Keratinocyte (primary cell): ENCODE measurements at regions not wholly inside any gene's neighbourhood (a gene's known extent, or its start where the extent isn't known, plus 50 kb on each side); places are given as distances from the start of the nearest gene placed in this dataset.

Experiments used
- DNase-seq: peaks from one replicate; pipeline ENCODE4 v3.0.0-alpha.2; 2011; ENCODE audit warnings: low read depth, missing footprints, low spot score
- FAIRE-seq: peaks from 2 replicates; lab custom pipeline; 2011; peaks lifted over from hg19 to GRCh38; lab: Jason Lieb, UNC
- H2AFZ ChIP-seq: 2 replicates; pipeline ENCODE4 v1.6.0; 2012; ENCODE audit warnings: low read length, control low read depth, inconsistent platforms; ENCODE audit not compliant: control insufficient read depth
- H3K27ac ChIP-seq: 2 replicates; pipeline ENCODE4 v1.5.1; 2011; ENCODE audit warnings: low read length; ENCODE audit not compliant: control insufficient read depth, insufficient read depth
- H3K27me3 ChIP-seq: 3 replicates; pipeline ENCODE4 v1.6.0; 2011; ENCODE audit warnings: low read length; ENCODE audit not compliant: control insufficient read depth, insufficient read depth; ENCODE audit errors: extremely low read depth
- H3K36me3 ChIP-seq, 2 experiments: 2 replicates in 1 of 2; 3 replicates in 1 of 2; pipeline ENCODE4 v1.5.1; 2011; ENCODE audit warnings: low read length in 2 of 2, mild to moderate bottlenecking in 1 of 2; ENCODE audit not compliant: control insufficient read depth in 2 of 2, insufficient read depth in 2 of 2; ENCODE audit errors: extremely low read depth in 1 of 2
- H3K4me1 ChIP-seq: 3 replicates; pipeline ENCODE4 v1.5.1; 2011; ENCODE audit warnings: low read length; ENCODE audit not compliant: control insufficient read depth, insufficient read depth; ENCODE audit errors: extremely low read depth
- H3K4me2 ChIP-seq: 3 replicates; pipeline ENCODE4 v1.6.0; 2011; ENCODE audit warnings: low read depth, low read length; ENCODE audit not compliant: control insufficient read depth, insufficient read depth; ENCODE audit errors: extremely low read depth
- H3K4me3 ChIP-seq, 3 experiments: fragments of 200-600 bp in 1 of 3; sonication (generic) in 1 of 3; 2 replicates in 2 of 3; 3 replicates in 1 of 3; pipeline ENCODE4 v1.5.1; 2011 to 2016; ENCODE audit warnings: low read length in 3 of 3, mild to moderate bottlenecking in 3 of 3, control low read depth in 2 of 3, inconsistent platforms in 1 of 3, low read depth in 1 of 3, mixed read lengths in 1 of 3, mixed run types in 1 of 3, moderate library complexity in 1 of 3; ENCODE audit not compliant: control insufficient read depth in 2 of 3, insufficient read depth in 2 of 3; ENCODE audit errors: extremely low read depth in 1 of 3
- H3K79me2 ChIP-seq: 2 replicates; pipeline ENCODE4 v1.6.0; 2012; ENCODE audit warnings: low read length; ENCODE audit not compliant: control insufficient read depth, insufficient read depth
- H3K9ac ChIP-seq: 3 replicates; pipeline ENCODE4 v1.6.0; 2011; ENCODE audit warnings: low read length; ENCODE audit not compliant: control insufficient read depth, insufficient read depth; ENCODE audit errors: extremely low read depth
- H3K9me1 ChIP-seq: 3 replicates; pipeline ENCODE4 v1.6.0; 2011; ENCODE audit warnings: low read length; ENCODE audit not compliant: control insufficient read depth, insufficient read depth; ENCODE audit errors: extremely low read depth
- H3K9me3 ChIP-seq: 2 replicates; pipeline ENCODE4 v1.5.1; 2012; ENCODE audit warnings: low read depth, low read length; ENCODE audit not compliant: control insufficient read depth
- H4K20me1 ChIP-seq: 3 replicates; pipeline ENCODE4 v1.6.0; 2011; ENCODE audit warnings: low read length; ENCODE audit not compliant: control insufficient read depth, insufficient read depth; ENCODE audit errors: extremely low read depth
- EZH2 ChIP-seq: IDR thresholded peaks from one replicate; pipeline ENCODE4 v1.6.1; 2012; ENCODE audit warnings: inconsistent platforms, mild to moderate bottlenecking, low read length, moderate library complexity
- dilution Hi-C: fragments of 300-500 bp; cut with MboI; formaldehyde crosslinking; loops from one replicate; pipeline ENCODE4 v1.7.0; 2020; ENCODE audit warnings: low sequenced_read_pairs; ENCODE audit not compliant: extremely low pct_ligation_motif_present
- TF ChIP-seq, protein P1 (sequence below), 3 experiments: IDR thresholded peaks in 1 of 3; conservative IDR thresholded peaks in 1 of 3; optimal IDR thresholded peaks in 1 of 3; 2 replicates in 2 of 3; 3 replicates in 1 of 3; pipeline versions ENCODE3 to v1.5.1; 2011; ENCODE audit warnings: low read length in 3 of 3, mild to moderate bottlenecking in 3 of 3, moderate library complexity in 2 of 3, control low read depth in 1 of 3, inconsistent platforms in 1 of 3; ENCODE audit not compliant: insufficient read depth in 2 of 3; ENCODE audit errors: extremely low read depth in 1 of 3

DNA sequence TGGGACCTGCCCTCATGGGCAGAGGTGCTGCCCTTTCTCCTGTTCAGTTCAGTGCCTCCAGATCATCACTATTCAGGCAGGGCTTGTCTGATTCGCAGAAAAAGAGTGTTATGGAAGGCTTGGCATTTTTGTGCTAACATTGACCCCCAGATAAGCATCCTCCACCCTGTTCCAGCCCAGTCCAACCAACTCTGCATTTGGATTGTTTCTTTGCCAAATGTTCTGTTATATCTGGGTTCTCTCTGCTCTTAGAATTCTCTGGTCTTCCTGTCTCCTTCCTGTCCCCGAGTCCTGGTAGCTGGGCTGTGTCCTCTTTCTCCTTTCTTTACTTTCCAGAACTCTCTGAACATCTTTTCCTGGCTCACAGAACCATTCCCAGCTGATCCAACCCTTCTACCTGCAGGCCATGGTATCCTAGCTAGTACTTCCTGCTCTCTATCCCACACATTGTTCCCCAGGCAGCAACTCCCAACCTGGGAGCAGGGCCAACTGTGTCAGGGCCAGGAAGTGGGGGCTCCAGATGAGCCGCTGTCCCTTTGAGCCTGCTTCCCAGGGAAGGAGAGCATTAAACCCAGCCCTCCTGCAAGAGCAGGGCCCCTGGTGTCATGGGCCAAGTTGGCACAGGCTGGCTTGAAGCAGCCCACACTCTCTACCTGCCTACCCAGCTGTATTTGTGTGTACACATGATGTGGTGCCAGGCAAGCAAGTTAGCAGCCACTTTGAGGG lies 280.7 kb upstream of the CADM1 start:
- H4K20me1 ChIP-seq = no peaks in the 10 kb centered on the region
- TF ChIP-seq EZH2 = no peak
- TF ChIP-seq, protein P1, sequence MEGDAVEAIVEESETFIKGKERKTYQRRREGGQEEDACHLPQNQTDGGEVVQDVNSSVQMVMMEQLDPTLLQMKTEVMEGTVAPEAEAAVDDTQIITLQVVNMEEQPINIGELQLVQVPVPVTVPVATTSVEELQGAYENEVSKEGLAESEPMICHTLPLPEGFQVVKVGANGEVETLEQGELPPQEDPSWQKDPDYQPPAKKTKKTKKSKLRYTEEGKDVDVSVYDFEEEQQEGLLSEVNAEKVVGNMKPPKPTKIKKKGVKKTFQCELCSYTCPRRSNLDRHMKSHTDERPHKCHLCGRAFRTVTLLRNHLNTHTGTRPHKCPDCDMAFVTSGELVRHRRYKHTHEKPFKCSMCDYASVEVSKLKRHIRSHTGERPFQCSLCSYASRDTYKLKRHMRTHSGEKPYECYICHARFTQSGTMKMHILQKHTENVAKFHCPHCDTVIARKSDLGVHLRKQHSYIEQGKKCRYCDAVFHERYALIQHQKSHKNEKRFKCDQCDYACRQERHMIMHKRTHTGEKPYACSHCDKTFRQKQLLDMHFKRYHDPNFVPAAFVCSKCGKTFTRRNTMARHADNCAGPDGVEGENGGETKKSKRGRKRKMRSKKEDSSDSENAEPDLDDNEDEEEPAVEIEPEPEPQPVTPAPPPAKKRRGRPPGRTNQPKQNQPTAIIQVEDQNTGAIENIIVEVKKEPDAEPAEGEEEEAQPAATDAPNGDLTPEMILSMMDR (optimal IDR thresholded peaks at IDR 0.05 in 1 of 3, IDR thresholded peaks at IDR 0.05 in 1 of 3, conservative IDR thresholded peaks at IDR 0.05 in 1 of 3; ENCODE audit: extremely low read depth in 1 of 3, insufficient read depth in 2 of 3, low read length in 3 of 3) = no peak
- no peaks in the 10 kb centered on the region for H3K79me2 ChIP-seq
- H3K4me2 ChIP-seq = peak overlapping the region; percentile 8
- dilution Hi-C loops = no loop called here
- no peak for DNase-seq
- H3K27me3 ChIP-seq = no peaks in the 10 kb centered on the region
- H3K9ac ChIP-seq = no peak overlapping the region
- H3K36me3 ChIP-seq = no peaks in the 10 kb centered on the region
- no peak overlapping the region for H3K27ac ChIP-seq
- H3K9me3 ChIP-seq = no peaks in the 10 kb centered on the region
- peaks cover 12% of the 10 kb centered on the region for H3K4me1 ChIP-seq
- no peaks in the 10 kb centered on the region for H3K9me1 ChIP-seq
- FAIRE-seq = no peak
- no peak overlapping the region for H3K4me3 ChIP-seq
- H2AFZ ChIP-seq = peak overlapping the region; percentile 16

GRCh38 chr11:115780646-115781362 lies 276.6 kb upstream of the CADM1 start:
- DNase-seq (no peak), FAIRE-seq (no peak)
- no peaks in the 10 kb centered on the region for H3K36me3 ChIP-seq
- no peaks in the 10 kb centered on the region for H4K20me1 ChIP-seq
- H3K27me3 ChIP-seq = no peaks in the 10 kb centered on the region
- H3K9me3 ChIP-seq = no peaks in the 10 kb centered on the region
- no peak overlapping the region for H3K4me3 ChIP-seq
- no peaks in the 10 kb centered on the region for H3K9me1 ChIP-seq
- no peak for TF ChIP-seq EZH2
- TF ChIP-seq, protein P1 (optimal IDR thresholded peaks at IDR 0.05 in 1 of 3, IDR thresholded peaks at IDR 0.05 in 1 of 3, conservative IDR thresholded peaks at IDR 0.05 in 1 of 3; ENCODE audit: extremely low read depth in 1 of 3, insufficient read depth in 2 of 3, low read length in 3 of 3) = no peak
- H3K4me1 ChIP-seq = peaks cover 12% of the 10 kb centered on the region
- H2AFZ ChIP-seq = no peak overlapping the region
- H3K79me2 ChIP-seq = no peaks in the 10 kb centered on the region
- H3K27ac ChIP-seq = no peak overlapping the region
- H3K9ac ChIP-seq = no peak overlapping the region
- H3K4me2 ChIP-seq = no peak overlapping the region
- dilution Hi-C loops = no loop called here
